ENCODE measurements at regions not wholly inside any gene's neighbourhood (a gene's known extent, or its start where the extent isn't known, plus 50 kb on each side); places are given as distances from the start of the nearest gene placed in this dataset.

- no peaks in the 10 kb centered on the region for H3K4me1 ChIP-seq (ENCODE audit: insufficient read depth, low read length)
- H3K27ac ChIP-seq (ENCODE audit: low read length), result no peak overlapping the region
- no peak overlapping the region for H3K9ac ChIP-seq (ENCODE audit: low read depth, low read length)
- no peak overlapping the region for H3K4me2 ChIP-seq (ENCODE audit: insufficient read depth, low read length)
- ATAC-seq (ENCODE audit: insufficient read depth, low read depth), result no peak
- H2AFZ ChIP-seq (ENCODE audit: low read depth, low read length), result no peak overlapping the region
- H3K9me3 ChIP-seq (ENCODE audit: insufficient read depth, low read length, severe bottlenecking), result no peaks in the 10 kb centered on the region
- H4K20me1 ChIP-seq (ENCODE audit: insufficient read depth, low read length), result no peaks in the 10 kb centered on the region
- H3K79me2 ChIP-seq (ENCODE audit: insufficient read depth, low read length), result no peaks in the 10 kb centered on the region
- H3K4me3 ChIP-seq (ENCODE audit: low read depth in 1 of 2, low read length in 2 of 2), result no peak overlapping the region
- DNase-seq, result no peak
- TF ChIP-seq EZH2 (IDR thresholded peaks at IDR 0.05; ENCODE audit: borderline replicate concordance, low read depth, low read length, severe bottlenecking) (no peak), CTCF (IDR thresholded peaks at IDR 0.05; ENCODE audit: borderline replicate concordance, extremely low read depth, low read length, poor library complexity, severe bottlenecking) (no peak)
- peaks cover 8% of the 10 kb centered on the region for H3K27me3 ChIP-seq (ENCODE audit: insufficient read depth, low read length, poor library complexity)
- H3K36me3 ChIP-seq (ENCODE audit: insufficient read depth, low read length), result no peaks in the 10 kb centered on the region
Observed at GRCh38 chr6:165760803-165761185, 97.8 kb upstream of the PDE10A start.

GRCh38 chr6:165760126-165760802 lies 97.2 kb upstream of the PDE10A start:
- no peak for DNase-seq
- TF ChIP-seq EZH2 (IDR thresholded peaks at IDR 0.05; ENCODE audit: borderline replicate concordance, low read depth, low read length, severe bottlenecking), result no peak
- TF ChIP-seq CTCF (IDR thresholded peaks at IDR 0.05; ENCODE audit: borderline replicate concordance, extremely low read depth, low read length, poor library complexity, severe bottlenecking), result no peak
- Histone ChIP-seq H2AFZ (ENCODE audit: low read depth, low read length) (no peak overlapping the region), H4K20me1 (ENCODE audit: insufficient read depth, low read length) (no peaks in the 10 kb centered on the region), H3K4me3 (ENCODE audit: low read depth in 1 of 2, low read length in 2 of 2) (no peak overlapping the region), H3K36me3 (ENCODE audit: insufficient read depth, low read length) (no peaks in the 10 kb centered on the region), H3K9ac (ENCODE audit: low read depth, low read length) (no peak overlapping the region), H3K4me1 (ENCODE audit: insufficient read depth, low read length) (no peaks in the 10 kb centered on the region), H3K9me3 (ENCODE audit: insufficient read depth, low read length, severe bottlenecking) (no peaks in the 10 kb centered on the region), H3K27ac (ENCODE audit: low read length) (no peak overlapping the region), H3K27me3 (ENCODE audit: insufficient read depth, low read length, poor library complexity) (peaks cover 13% of the 10 kb centered on the region), H3K79me2 (ENCODE audit: insufficient read depth, low read length) (no peaks in the 10 kb centered on the region), H3K4me2 (ENCODE audit: insufficient read depth, low read length) (no peak overlapping the region)
- ATAC-seq (ENCODE audit: insufficient read depth, low read depth), result no peak

GRCh38 chr6:165758441-165758840 lies 95.4 kb upstream of the PDE10A start:
- Histone ChIP-seq H3K4me1 (ENCODE audit: insufficient read depth, low read length) (no peaks in the 10 kb centered on the region), H3K9me3 (ENCODE audit: insufficient read depth, low read length, severe bottlenecking) (no peaks in the 10 kb centered on the region), H3K79me2 (ENCODE audit: insufficient read depth, low read length) (no peaks in the 10 kb centered on the region), H2AFZ (ENCODE audit: low read depth, low read length) (no peak overlapping the region), H3K27me3 (ENCODE audit: insufficient read depth, low read length, poor library complexity) (peaks cover 18% of the 10 kb centered on the region), H3K4me3 (ENCODE audit: low read depth in 1 of 2, low read length in 2 of 2) (no peak overlapping the region), H3K27ac (ENCODE audit: low read length) (no peak overlapping the region), H3K36me3 (ENCODE audit: insufficient read depth, low read length) (no peaks in the 10 kb centered on the region), H3K4me2 (ENCODE audit: insufficient read depth, low read length) (no peak overlapping the region), H4K20me1 (ENCODE audit: insufficient read depth, low read length) (no peaks in the 10 kb centered on the region), H3K9ac (ENCODE audit: low read depth, low read length) (no peak overlapping the region)
- ATAC-seq (ENCODE audit: insufficient read depth, low read depth) (no peak), DNase-seq (no peak)
- TF ChIP-seq CTCF (IDR thresholded peaks at IDR 0.05; ENCODE audit: borderline replicate concordance, extremely low read depth, low read length, poor library complexity, severe bottlenecking), result no peak
- TF ChIP-seq EZH2 (IDR thresholded peaks at IDR 0.05; ENCODE audit: borderline replicate concordance, low read depth, low read length, severe bottlenecking), result no peak

All from DND-41 (cell line).